Medulla oblongata (tissue), 1 donor: ENCODE measurements at regions not wholly inside any gene's neighbourhood (a gene's known extent, or its start where the extent isn't known, plus 50 kb on each side); places are given as distances from the start of the nearest gene placed in this dataset.

ENCODE experiments used
- DNase-seq: peaks from one replicate; pipeline ENCODE4 v3.0.0-alpha.2; 2015; ENCODE audit errors: extremely low spot score

- peak; percentile 95 for DNase-seq
Measured at GRCh38 chr10:25113191-25114035, 61.4 kb upstream of the GPR158 start.

- no peak for DNase-seq
Measured at GRCh38 chr10:25114036-25114411, 60.8 kb upstream of the GPR158 start.

DNA sequence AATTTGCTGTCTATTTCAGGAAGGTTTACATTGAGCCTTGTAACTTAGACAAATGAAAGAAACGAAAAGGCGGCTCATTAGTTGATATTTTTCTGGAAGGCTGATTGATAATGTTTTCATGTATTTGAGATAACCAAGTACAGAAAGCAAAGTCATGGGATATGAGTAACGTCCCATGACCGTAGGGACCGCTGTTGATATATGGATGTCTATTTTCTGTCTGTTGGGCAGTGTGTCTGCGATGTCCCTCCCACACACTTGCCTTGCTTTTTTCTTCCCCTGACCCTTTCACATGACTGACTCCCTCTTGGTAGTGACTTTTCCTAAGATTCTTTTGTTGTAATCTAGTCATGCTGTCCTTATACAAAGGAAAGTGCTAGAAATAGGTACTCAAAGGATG lies 57.0 kb upstream of the GPR158 start:
- no peak for DNase-seq

DNA sequence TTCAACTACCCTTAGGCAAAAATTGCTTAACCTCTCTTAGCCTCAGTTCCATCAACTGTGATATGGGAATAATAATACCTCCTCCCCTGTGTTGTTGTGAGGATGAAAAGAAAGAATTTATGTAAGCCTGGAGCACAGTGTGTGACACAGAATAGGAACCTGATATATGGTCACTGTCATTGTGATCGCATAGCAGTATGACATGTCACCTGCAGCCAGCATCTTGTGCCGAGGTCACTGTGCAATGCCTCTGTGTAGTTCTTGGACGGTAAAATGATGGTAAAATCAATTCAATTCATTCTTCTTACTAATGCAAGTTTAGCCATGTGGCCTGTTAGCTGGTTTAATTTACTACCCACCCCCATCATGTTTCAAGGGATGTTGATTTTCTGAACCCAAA lies 54.6 kb upstream of the GPR158 start:
- DNase-seq, result no peak
